Transverse colon (tissue), 3 donors: ENCODE measurements at regions not wholly inside any gene's neighbourhood (a gene's known extent, or its start where the extent isn't known, plus 50 kb on each side); places are given as distances from the start of the nearest gene placed in this dataset.

Experiments
- POLR2A ChIP-seq: fragments of 450-650 bp; IDR thresholded peaks from one replicate; pipeline ENCODE4 v1.6.1; 2016; ENCODE audit warnings: antibody characterized with exemption, mild to moderate bottlenecking, moderate library complexity
- TF ChIP-seq, protein P1 (sequence below), 5 experiments: fragments of 200-600 bp in 3 of 5; fragments of 450-650 bp in 2 of 5; sonication (generic) in 3 of 5; IDR thresholded peaks; 1 replicate in 2 of 5; 2 replicates in 3 of 5; pipeline ENCODE4 v1.5.1; 2016 to 2017; ENCODE audit warnings: antibody characterized with exemption in 5 of 5, inconsistent platforms in 3 of 5, mild to moderate bottlenecking in 2 of 5, moderate library complexity in 1 of 5

GRCh38 chr15:62922514-62922913 lies 120.0 kb upstream of the TPM1 start:
- TF ChIP-seq, protein P1, sequence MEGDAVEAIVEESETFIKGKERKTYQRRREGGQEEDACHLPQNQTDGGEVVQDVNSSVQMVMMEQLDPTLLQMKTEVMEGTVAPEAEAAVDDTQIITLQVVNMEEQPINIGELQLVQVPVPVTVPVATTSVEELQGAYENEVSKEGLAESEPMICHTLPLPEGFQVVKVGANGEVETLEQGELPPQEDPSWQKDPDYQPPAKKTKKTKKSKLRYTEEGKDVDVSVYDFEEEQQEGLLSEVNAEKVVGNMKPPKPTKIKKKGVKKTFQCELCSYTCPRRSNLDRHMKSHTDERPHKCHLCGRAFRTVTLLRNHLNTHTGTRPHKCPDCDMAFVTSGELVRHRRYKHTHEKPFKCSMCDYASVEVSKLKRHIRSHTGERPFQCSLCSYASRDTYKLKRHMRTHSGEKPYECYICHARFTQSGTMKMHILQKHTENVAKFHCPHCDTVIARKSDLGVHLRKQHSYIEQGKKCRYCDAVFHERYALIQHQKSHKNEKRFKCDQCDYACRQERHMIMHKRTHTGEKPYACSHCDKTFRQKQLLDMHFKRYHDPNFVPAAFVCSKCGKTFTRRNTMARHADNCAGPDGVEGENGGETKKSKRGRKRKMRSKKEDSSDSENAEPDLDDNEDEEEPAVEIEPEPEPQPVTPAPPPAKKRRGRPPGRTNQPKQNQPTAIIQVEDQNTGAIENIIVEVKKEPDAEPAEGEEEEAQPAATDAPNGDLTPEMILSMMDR (IDR thresholded peaks at IDR 0.05): no peak
- no peak for TF ChIP-seq POLR2A
